HCT116 (cell line): ENCODE measurements at regions not wholly inside any gene's neighbourhood (a gene's known extent, or its start where the extent isn't known, plus 50 kb on each side); places are given as distances from the start of the nearest gene placed in this dataset.

Experiments used
- ATAC-seq: fragments of 200-7000 bp; cut with Tn5 transposase; 2 replicates; pipeline ENCODE4 v1.9.1; 2020; ENCODE audit warnings: mild to moderate bottlenecking, moderate library complexity
- BruUV-seq: library from RNA; stranded (reverse); fragments of 400-500 nt; replicated peaks from 2 replicates; lab custom pipeline; 2021; lab: Mats Ljungman, UMichigan
- CTCF ChIA-PET: fragments of 300-600 bp; sonication (Branson Sonifier 250); formaldehyde crosslinking; loops from one replicate; lab custom pipeline; 2021; ENCODE audit warnings: antibody characterized with exemption; lab: Charles Lee
- POLR2A ChIA-PET: fragments of 300-600, 350-600 bp; sonication (Branson Sonifier 250); formaldehyde crosslinking; loops from one replicate; lab custom pipeline; 2021; ENCODE audit warnings: antibody characterized with exemption; lab: Charles Lee
- RAD21 ChIA-PET, 2 experiments: fragments of 300-600 bp; sonication (Branson Sonifier 250); formaldehyde crosslinking; loops; one replicate each; lab custom pipeline; 2023; ENCODE audit warnings: low total read pairs in 2 of 2; ENCODE audit not compliant: uncharacterized antibody in 2 of 2, unreplicated experiment in 2 of 2, low non-redundant PET in 1 of 2; lab: Charles Lee
- DNase-seq: peaks from one replicate; pipeline ENCODE4 v3.0.0-alpha.2; 2010; ENCODE audit warnings: low read depth, low spot score
- H2AFZ ChIP-seq: fragments of 200-600 bp; shearing (Covaris generic), sonication (generic); 2 replicates; pipeline ENCODE4 v1.6.1; 2017; ENCODE audit warnings: low read depth, mixed run types, mixed read lengths, antibody characterized with exemption, low read length; ENCODE audit not compliant: poor library complexity, severe bottlenecking
- H3K27ac ChIP-seq: 2 replicates; pipeline ENCODE4 v1.5.1; 2012; ENCODE audit warnings: low read depth, low read length
- H3K27me3 ChIP-seq: fragments of 200-600 bp; sonication (generic); 2 replicates; pipeline ENCODE4 v1.6.1; 2016; ENCODE audit warnings: mixed run types, low read length, mixed read lengths; ENCODE audit not compliant: insufficient read depth
- H3K36me3 ChIP-seq, 2 experiments: fragments of 200-500 bp in 1 of 2; fragments of 200-600 bp in 1 of 2; sonication (Bioruptor generic) in 1 of 2; sonication (generic) in 1 of 2; 2 replicates each; pipeline versions ENCODE4 v1.5.1 to v1.6.1; 2014 to 2016; ENCODE audit warnings: low read length in 2 of 2, inconsistent platforms in 1 of 2, mixed read lengths in 1 of 2, mixed run types in 1 of 2; ENCODE audit not compliant: insufficient read depth in 2 of 2, control insufficient read depth in 1 of 2
- H3K4me1 ChIP-seq, 2 experiments: fragments of 200-600 bp in 1 of 2; sonication (generic) in 1 of 2; 2 replicates each; pipeline versions ENCODE4 v1.5.1 to v1.6.1; 2012 to 2017; ENCODE audit warnings: low read length in 2 of 2, inconsistent platforms in 1 of 2, mild to moderate bottlenecking in 1 of 2, mixed read lengths in 1 of 2, mixed run types in 1 of 2, moderate library complexity in 1 of 2; ENCODE audit not compliant: insufficient read depth in 2 of 2, control insufficient read depth in 1 of 2
- H3K4me2 ChIP-seq: fragments of 200-600 bp; sonication (generic); 2 replicates; pipeline ENCODE4 v1.6.1; 2017; ENCODE audit warnings: mixed run types, low read length, mixed read lengths
- H3K4me3 ChIP-seq, 2 experiments: fragments of 200-600 bp in 1 of 2; sonication (generic) in 1 of 2; replicated peaks in 1 of 2; 2 replicates each; pipeline ENCODE4 v1.5.1; 2011 to 2016; ENCODE audit warnings: low read length in 2 of 2, control low read depth in 1 of 2, low read depth in 1 of 2, mild to moderate bottlenecking in 1 of 2, mixed read lengths in 1 of 2, mixed run types in 1 of 2
- H3K79me2 ChIP-seq: fragments of 200-600 bp; sonication (generic); 2 replicates; pipeline ENCODE4 v1.6.1; 2017; ENCODE audit warnings: mild to moderate bottlenecking, mixed run types, low read length, moderate library complexity, mixed read lengths; ENCODE audit not compliant: insufficient read depth
- H3K9ac ChIP-seq: fragments of 200-600 bp; sonication (generic); 2 replicates; pipeline ENCODE4 v1.6.1; 2016; ENCODE audit warnings: low read length, mixed read lengths
- H3K9me2 ChIP-seq: fragments of 200-600 bp; sonication (generic), shearing (Covaris generic); 2 replicates; pipeline ENCODE4 v1.6.1; 2017; ENCODE audit warnings: mixed run types, mild to moderate bottlenecking, moderate library complexity; ENCODE audit not compliant: insufficient read depth
- H3K9me3 ChIP-seq, 2 experiments: fragments of 200-500 bp in 1 of 2; fragments of 200-600 bp in 1 of 2; sonication (Bioruptor generic) in 1 of 2; sonication (generic) in 1 of 2; 2 replicates each; pipeline ENCODE4 v1.6.1; 2014 to 2017; ENCODE audit warnings: low read length in 2 of 2, mixed read lengths in 2 of 2, inconsistent platforms in 1 of 2, low read depth in 1 of 2, mild to moderate bottlenecking in 1 of 2, mixed run types in 1 of 2, moderate library complexity in 1 of 2; ENCODE audit not compliant: control insufficient read depth in 1 of 2, insufficient read depth in 1 of 2
- H4K20me1 ChIP-seq: fragments of 200-600 bp; sonication (generic), shearing (Covaris generic); 2 replicates; pipeline ENCODE4 v1.6.1; 2017; ENCODE audit warnings: mixed run types, mild to moderate bottlenecking, moderate library complexity; ENCODE audit not compliant: insufficient read depth
- ATF3 ChIP-seq: IDR thresholded peaks from 2 replicates; pipeline ENCODE4 v1.6.1; 2012
- CEBPB ChIP-seq: IDR thresholded peaks from 2 replicates; pipeline ENCODE4 v1.6.1; 2012; ENCODE audit warnings: low read depth
- CTCF ChIP-seq, 3 experiments: fragments of 200-600 bp in 1 of 3; sonication (generic) in 1 of 3; IDR thresholded peaks in 2 of 3; conservative IDR thresholded peaks in 1 of 3; 2 replicates each; pipeline ENCODE4 v1.5.1; 2012 to 2017; ENCODE audit warnings: low read depth in 2 of 3, low read length in 2 of 3, antibody characterized with exemption in 1 of 3, borderline replicate concordance in 1 of 3, control low read depth in 1 of 3, mild to moderate bottlenecking in 1 of 3, mixed read lengths in 1 of 3, mixed run types in 1 of 3, moderate library complexity in 1 of 3; ENCODE audit not compliant: insufficient read depth in 1 of 3
- EZH2 ChIP-seq: fragments of 200-600 bp; sonication (generic); IDR thresholded peaks from 2 replicates; pipeline ENCODE4 v1.6.1; 2017; ENCODE audit warnings: antibody characterized with exemption, mixed run types
- FOSL1 ChIP-seq: IDR thresholded peaks from 2 replicates; pipeline ENCODE4 v1.6.1; 2012; ENCODE audit warnings: low read depth
- SP1 ChIP-seq: IDR thresholded peaks from 2 replicates; pipeline ENCODE4 v1.6.1; 2012; ENCODE audit warnings: low read depth
- ZNF274 ChIP-seq: fragments of 200-500 bp; sonication (Bioruptor generic); IDR thresholded peaks from 2 replicates; pipeline ENCODE4 v1.6.1; 2014; ENCODE audit warnings: mild to moderate bottlenecking, low read depth, low read length, inconsistent platforms
- intact Hi-C: fragments of 100-400 bp; cut with micrococcal nuclease; formaldehyde crosslinking; loops from 2 replicates; pipeline ENCODE4 v1.10.0; 2022

GRCh38 chr6:165863801-165864200 lies 200.8 kb upstream of the PDE10A start:
- Histone ChIP-seq H3K36me3 (no peaks in the 10 kb centered on the region), H3K4me3 (no peak overlapping the region), H3K27me3 (no peaks in the 10 kb centered on the region), H2AFZ (no peak overlapping the region), H3K4me2 (no peak overlapping the region)
- POLR2A ChIA-PET = no interaction called here
- CTCF ChIA-PET = no interaction called here
- intact Hi-C loops = no loop called here
- TF ChIP-seq ZNF274 = no peak
- TF ChIP-seq CTCF (IDR thresholded peaks at IDR 0.05 in 2 of 3, conservative IDR thresholded peaks at IDR 0.05 in 1 of 3; ENCODE audit: borderline replicate concordance in 1 of 3, insufficient read depth in 1 of 3, low read depth in 2 of 3, low read length in 2 of 3) = no peak
- TF ChIP-seq, all 23 proteins: peak for 0
- H3K9ac ChIP-seq = no peak overlapping the region
- ATAC-seq (no peak), DNase-seq (no peak)
- H3K79me2 ChIP-seq = no peaks in the 10 kb centered on the region
- H3K27ac ChIP-seq = no peak overlapping the region
- peaks cover 0 to 1% of the 10 kb centered on the region in 2 experiments; a peak in 1 of 4 replicates for H3K9me3 ChIP-seq
- no peaks in the 10 kb centered on the region for H4K20me1 ChIP-seq
- RAD21 ChIA-PET = no interaction called here
- BruUV-seq = no TSS peak
- H3K4me1 ChIP-seq = no peaks in the 10 kb centered on the region
- H3K9me2 ChIP-seq = no peaks in the 10 kb centered on the region

- CTCF ChIA-PET = no interaction called here
- no peaks in the 10 kb centered on the region for H3K27me3 ChIP-seq
- H3K36me3 ChIP-seq = no peaks in the 10 kb centered on the region
- H3K79me2 ChIP-seq = no peaks in the 10 kb centered on the region
- no peaks in the 10 kb centered on the region for H4K20me1 ChIP-seq
- POLR2A ChIA-PET = no interaction called here
- no peak overlapping the region for H3K4me3 ChIP-seq
- no peak overlapping the region for H3K9ac ChIP-seq
- H2AFZ ChIP-seq = no peak overlapping the region
- H3K9me2 ChIP-seq = no peaks in the 10 kb centered on the region
- no peak for ATAC-seq
- TF ChIP-seq EZH2 (no peak), FOSL1 (no peak), SP1 (no peak), ATF3 (no peak), CEBPB (no peak)
- TF ChIP-seq, all 23 proteins: peak for 0
- no peak overlapping the region for H3K4me2 ChIP-seq
- H3K4me1 ChIP-seq = no peaks in the 10 kb centered on the region
- intact Hi-C loops = no loop called here
- no peak for DNase-seq
- H3K9me3 ChIP-seq = no peaks in the 10 kb centered on the region
- no TSS peak for BruUV-seq
- RAD21 ChIA-PET = no interaction called here
- H3K27ac ChIP-seq = no peak overlapping the region
These were observed 199.8 kb upstream of the PDE10A start for GRCh38 chr6:165862813-165863212.
